Activated naive CD8-positive, alpha-beta T cell treated with anti-CD3 and anti-CD28 coated beads for 36 hours (primary cell): ENCODE measurements at regions not wholly inside any gene's neighbourhood (a gene's known extent, or its start where the extent isn't known, plus 50 kb on each side); places are given as distances from the start of the nearest gene placed in this dataset.
"Not testable (repeated sequence)": the region's sequence is repeated elsewhere in the genome, so short reads cannot be mapped to it uniquely, and the experiment has no call there.

Experiments
- DNase-seq: peaks from one replicate; pipeline ENCODE4 v3.0.0; 2021
- H3K27ac Mint-ChIP-seq: one replicate; pipeline ENCODE4 v1.8.0; 2022; ENCODE audit warnings: mild to moderate bottlenecking, moderate library complexity, mixed read lengths
- H3K27me3 Mint-ChIP-seq: one replicate; pipeline ENCODE4 v1.8.0; 2022; ENCODE audit warnings: mild to moderate bottlenecking, mixed read lengths
- H3K36me3 Mint-ChIP-seq: one replicate; pipeline ENCODE4 v1.8.0; 2021; ENCODE audit warnings: mild to moderate bottlenecking, mixed read lengths
- H3K4me1 Mint-ChIP-seq: one replicate; pipeline ENCODE4 v1.8.0; 2021; ENCODE audit warnings: mixed read lengths
- H3K4me3 Mint-ChIP-seq: one replicate; pipeline ENCODE4 v1.8.0; 2022; ENCODE audit warnings: mild to moderate bottlenecking, moderate library complexity, mixed read lengths
- H3K9me3 Mint-ChIP-seq: one replicate; pipeline ENCODE4 v1.8.0; 2022; ENCODE audit warnings: mixed read lengths

- not testable (repeated sequence) for H3K9me3 Mint-ChIP-seq, H3K4me3 Mint-ChIP-seq, H3K36me3 Mint-ChIP-seq, DNase-seq, H3K27me3 Mint-ChIP-seq, H3K4me1 Mint-ChIP-seq, H3K27ac Mint-ChIP-seq
These were observed 100.9 kb upstream of the ALKAL2 start for GRCh38 chr2:388752-389151.

GRCh38 chr2:387980-388421, 100.1 kb upstream of the ALKAL2 start:
- Mint-ChIP-seq H3K9me3 (no peaks in the 10 kb centered on the region), H3K36me3 (no peaks in the 10 kb centered on the region), H3K27me3 (no peaks in the 10 kb centered on the region), H3K27ac (no peak overlapping the region), H3K4me3 (no peak overlapping the region), H3K4me1 (peaks cover 4% of the 10 kb centered on the region)
- no peak for DNase-seq

- H3K4me1 Mint-ChIP-seq, result peaks cover under 1% of the 10 kb centered on the region
- no peaks in the 10 kb centered on the region for H3K27me3 Mint-ChIP-seq
- H3K4me3 Mint-ChIP-seq, result no peak overlapping the region
- no peaks in the 10 kb centered on the region for H3K9me3 Mint-ChIP-seq
- H3K36me3 Mint-ChIP-seq, result no peaks in the 10 kb centered on the region
- no peak overlapping the region for H3K27ac Mint-ChIP-seq
- DNase-seq, result no peak
These were observed 98.7 kb upstream of the ALKAL2 start for GRCh38 chr2:386406-387103.

DNA sequence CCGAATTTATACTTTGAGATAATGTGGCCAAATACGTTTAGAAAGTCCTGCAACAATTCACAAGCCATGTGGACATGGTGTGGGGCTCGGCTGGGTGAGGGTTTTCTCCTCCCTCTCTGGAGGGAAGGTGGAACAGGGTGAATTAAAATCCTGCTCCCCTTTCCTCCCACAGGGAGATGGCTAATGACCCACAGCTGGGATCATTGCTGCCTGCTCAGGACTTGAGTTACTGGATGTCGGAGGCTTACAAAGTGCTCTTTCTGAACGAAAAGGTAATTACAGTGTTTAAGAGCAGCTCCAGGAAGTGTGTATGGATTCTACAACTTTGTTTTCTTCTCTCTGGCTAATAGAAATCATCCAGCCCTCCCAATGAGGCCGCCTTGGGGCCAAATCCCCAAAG, 97.9 kb upstream of the ALKAL2 start:
- H3K4me3 Mint-ChIP-seq, result no peak overlapping the region
- DNase-seq, result no peak
- no peaks in the 10 kb centered on the region for H3K36me3 Mint-ChIP-seq
- no peaks in the 10 kb centered on the region for H3K4me1 Mint-ChIP-seq
- no peaks in the 10 kb centered on the region for H3K27me3 Mint-ChIP-seq
- no peak overlapping the region for H3K27ac Mint-ChIP-seq
- H3K9me3 Mint-ChIP-seq, result no peaks in the 10 kb centered on the region

DNA sequence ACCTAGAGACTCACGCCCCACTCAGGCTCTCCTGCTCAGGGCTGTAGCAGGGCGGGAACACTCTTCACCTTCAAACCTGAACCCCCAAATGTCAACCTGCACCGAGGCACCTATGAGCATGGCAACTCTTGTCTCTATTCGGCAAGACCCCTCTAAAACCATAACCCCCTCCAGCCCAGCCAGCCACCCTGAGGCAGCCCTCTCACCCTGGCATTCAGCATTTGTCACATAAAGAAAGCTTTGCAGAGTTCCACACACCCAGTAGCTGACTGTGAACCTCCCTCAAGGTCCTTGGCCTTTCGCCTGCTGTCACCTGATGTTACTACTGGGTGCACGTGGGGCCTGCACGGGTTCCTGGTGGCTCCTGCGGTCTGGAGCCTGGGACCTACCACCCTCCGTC, 97.2 kb upstream of the ALKAL2 start:
- no peaks in the 10 kb centered on the region for H3K4me1 Mint-ChIP-seq
- H3K9me3 Mint-ChIP-seq, result no peaks in the 10 kb centered on the region
- H3K36me3 Mint-ChIP-seq, result no peaks in the 10 kb centered on the region
- H3K4me3 Mint-ChIP-seq, result no peak overlapping the region
- DNase-seq, result no peak
- no peak overlapping the region for H3K27ac Mint-ChIP-seq
- H3K27me3 Mint-ChIP-seq, result no peaks in the 10 kb centered on the region

DNA sequence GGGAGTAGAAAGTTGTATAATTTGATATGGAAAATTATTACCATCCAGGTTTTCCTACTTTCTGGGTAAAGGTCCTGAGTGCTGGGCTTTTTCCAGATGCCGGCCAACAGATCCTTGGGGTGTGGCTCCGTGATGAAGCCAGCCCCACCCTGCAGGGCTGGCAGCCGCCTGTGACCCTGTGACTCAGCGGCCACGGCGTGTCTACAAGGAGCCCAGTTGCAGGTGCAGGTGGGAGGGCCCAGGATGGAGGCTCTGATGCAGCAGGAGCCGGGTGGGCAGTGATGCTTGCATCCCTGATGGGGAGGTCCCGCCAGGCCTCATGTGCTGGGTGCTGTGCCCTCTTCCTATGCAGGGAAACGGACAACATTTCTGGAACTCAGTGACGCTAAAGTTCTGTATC, 96.0 kb upstream of the ALKAL2 start:
- Mint-ChIP-seq H3K4me3 (no peak overlapping the region), H3K9me3 (no peaks in the 10 kb centered on the region), H3K27ac (no peak overlapping the region), H3K27me3 (peaks cover 6% of the 10 kb centered on the region), H3K36me3 (no peaks in the 10 kb centered on the region), H3K4me1 (no peaks in the 10 kb centered on the region)
- DNase-seq, result no peak

DNA sequence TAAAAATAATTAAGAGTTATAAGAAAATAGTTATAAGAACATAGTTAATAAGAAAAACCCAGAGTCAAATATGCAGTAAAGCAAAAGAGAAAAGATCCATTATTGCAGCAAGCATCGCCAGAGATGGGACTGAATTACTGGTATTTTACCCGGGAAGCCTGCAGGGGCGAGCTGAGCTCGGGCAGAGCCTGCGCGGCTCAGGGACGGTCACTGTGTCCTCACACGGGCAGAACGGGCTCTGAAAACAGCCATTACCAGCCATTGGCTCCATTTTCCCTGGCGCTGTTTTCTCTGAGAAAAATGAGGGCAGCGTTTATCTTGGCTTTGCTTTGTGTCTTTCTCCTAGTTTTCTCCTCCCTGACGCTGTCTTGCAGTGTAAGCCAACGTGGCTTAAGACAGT, 95.3 kb upstream of the ALKAL2 start:
- H3K36me3 Mint-ChIP-seq, result no peaks in the 10 kb centered on the region
- no peak overlapping the region for H3K4me3 Mint-ChIP-seq
- peaks cover 6% of the 10 kb centered on the region for H3K27me3 Mint-ChIP-seq
- DNase-seq, result no peak
- H3K9me3 Mint-ChIP-seq, result no peaks in the 10 kb centered on the region
- H3K27ac Mint-ChIP-seq, result no peak overlapping the region
- H3K4me1 Mint-ChIP-seq, result no peaks in the 10 kb centered on the region

DNA sequence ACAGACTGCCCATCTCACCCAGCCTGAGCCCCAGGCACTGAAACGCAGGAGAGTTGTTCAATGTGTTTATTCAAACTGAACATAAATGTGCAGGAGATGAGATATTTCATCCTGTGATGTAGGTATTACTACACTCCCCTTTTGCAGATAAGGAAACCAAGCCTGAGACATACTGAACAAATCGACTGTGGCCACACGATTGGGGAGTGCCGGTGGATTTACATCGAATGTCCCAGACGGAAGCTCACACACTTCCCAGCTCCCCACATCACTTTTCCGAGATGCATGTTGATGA, 94.8 kb upstream of the ALKAL2 start:
- Mint-ChIP-seq H3K9me3 (peaks cover 2% of the 10 kb centered on the region), H3K27me3 (peaks cover 6% of the 10 kb centered on the region), H3K27ac (no peak overlapping the region), H3K4me1 (no peaks in the 10 kb centered on the region), H3K4me3 (no peak overlapping the region), H3K36me3 (no peaks in the 10 kb centered on the region)
- no peak for DNase-seq

DNA sequence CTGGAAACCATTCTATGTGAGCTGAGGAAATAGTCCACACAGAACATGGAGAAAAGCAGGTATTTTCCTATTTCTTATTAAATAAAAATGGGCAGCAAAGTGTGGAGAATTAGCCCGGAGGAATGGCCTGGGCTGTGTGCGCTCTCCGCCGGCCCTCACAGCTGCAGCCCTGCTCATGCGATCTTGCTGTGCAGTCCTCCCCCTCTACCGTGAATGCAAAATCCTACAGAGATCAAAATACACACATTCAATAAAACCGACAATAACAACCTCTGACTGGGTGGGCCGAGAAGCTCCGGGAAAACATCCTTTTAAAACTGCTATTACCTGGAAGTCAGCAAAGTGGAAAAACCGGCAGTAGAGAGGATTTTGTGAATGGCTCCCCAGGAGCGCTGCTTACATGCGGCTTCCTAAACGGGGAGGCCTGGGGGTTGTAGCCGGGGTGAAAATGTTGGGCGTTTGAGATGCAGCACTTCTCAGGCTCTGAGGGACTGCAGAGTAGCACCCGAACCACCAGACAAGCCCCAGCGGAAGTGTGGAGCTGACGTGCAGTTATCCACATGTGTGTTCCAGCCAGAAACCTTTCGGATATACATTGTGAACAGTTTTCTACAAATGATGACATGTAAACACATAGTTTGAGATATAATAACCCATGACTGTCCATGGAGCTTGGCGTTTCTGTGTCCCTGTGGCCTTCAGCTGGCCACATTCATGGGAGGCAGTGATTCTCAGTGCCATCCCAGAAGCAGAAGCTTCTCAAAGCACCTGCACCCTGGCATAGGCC, 94.2 kb upstream of the ALKAL2 start:
- no peak for DNase-seq
- H3K27ac Mint-ChIP-seq, result no peak overlapping the region
- H3K36me3 Mint-ChIP-seq, result no peaks in the 10 kb centered on the region
- peaks cover 6% of the 10 kb centered on the region for H3K27me3 Mint-ChIP-seq
- no peaks in the 10 kb centered on the region for H3K4me1 Mint-ChIP-seq
- H3K4me3 Mint-ChIP-seq, result no peak overlapping the region
- peaks cover 8% of the 10 kb centered on the region for H3K9me3 Mint-ChIP-seq

GRCh38 chr2:381181-381580, 93.3 kb upstream of the ALKAL2 start:
- H3K4me3 Mint-ChIP-seq, result no peak overlapping the region
- H3K27ac Mint-ChIP-seq, result no peak overlapping the region
- no peak for DNase-seq
- H3K4me1 Mint-ChIP-seq, result no peaks in the 10 kb centered on the region
- peaks cover 10% of the 10 kb centered on the region for H3K9me3 Mint-ChIP-seq
- H3K27me3 Mint-ChIP-seq, result peaks cover 6% of the 10 kb centered on the region
- no peaks in the 10 kb centered on the region for H3K36me3 Mint-ChIP-seq

GRCh38 chr2:380772-381171, 92.9 kb upstream of the ALKAL2 start:
- H3K36me3 Mint-ChIP-seq, result no peaks in the 10 kb centered on the region
- no peak overlapping the region for H3K27ac Mint-ChIP-seq
- H3K27me3 Mint-ChIP-seq, result peaks cover 6% of the 10 kb centered on the region
- H3K4me3 Mint-ChIP-seq, result no peak overlapping the region
- peaks cover 10% of the 10 kb centered on the region for H3K9me3 Mint-ChIP-seq
- no peak for DNase-seq
- H3K4me1 Mint-ChIP-seq, result no peaks in the 10 kb centered on the region

GRCh38 chr2:380221-380620, 92.3 kb upstream of the ALKAL2 start:
- Mint-ChIP-seq H3K27me3 (peaks cover 6% of the 10 kb centered on the region), H3K27ac (no peak overlapping the region), H3K4me1 (no peaks in the 10 kb centered on the region), H3K36me3 (no peaks in the 10 kb centered on the region), H3K9me3 (peaks cover 10% of the 10 kb centered on the region), H3K4me3 (no peak overlapping the region)
- DNase-seq, result no peak

- H3K4me3 Mint-ChIP-seq, result no peak overlapping the region
- peaks cover 6% of the 10 kb centered on the region for H3K27me3 Mint-ChIP-seq
- peaks cover 10% of the 10 kb centered on the region for H3K9me3 Mint-ChIP-seq
- H3K4me1 Mint-ChIP-seq, result no peaks in the 10 kb centered on the region
- no peak for DNase-seq
- H3K27ac Mint-ChIP-seq, result no peak overlapping the region
- H3K36me3 Mint-ChIP-seq, result no peaks in the 10 kb centered on the region
These were observed 91.9 kb upstream of the ALKAL2 start for GRCh38 chr2:379778-380177.

GRCh38 chr2:378364-378763, 90.5 kb upstream of the ALKAL2 start:
- peaks cover 10% of the 10 kb centered on the region for H3K9me3 Mint-ChIP-seq
- no peaks in the 10 kb centered on the region for H3K4me1 Mint-ChIP-seq
- H3K27me3 Mint-ChIP-seq, result peaks cover 6% of the 10 kb centered on the region
- H3K4me3 Mint-ChIP-seq, result no peak overlapping the region
- H3K36me3 Mint-ChIP-seq, result no peaks in the 10 kb centered on the region
- no peak for DNase-seq
- H3K27ac Mint-ChIP-seq, result no peak overlapping the region

DNA sequence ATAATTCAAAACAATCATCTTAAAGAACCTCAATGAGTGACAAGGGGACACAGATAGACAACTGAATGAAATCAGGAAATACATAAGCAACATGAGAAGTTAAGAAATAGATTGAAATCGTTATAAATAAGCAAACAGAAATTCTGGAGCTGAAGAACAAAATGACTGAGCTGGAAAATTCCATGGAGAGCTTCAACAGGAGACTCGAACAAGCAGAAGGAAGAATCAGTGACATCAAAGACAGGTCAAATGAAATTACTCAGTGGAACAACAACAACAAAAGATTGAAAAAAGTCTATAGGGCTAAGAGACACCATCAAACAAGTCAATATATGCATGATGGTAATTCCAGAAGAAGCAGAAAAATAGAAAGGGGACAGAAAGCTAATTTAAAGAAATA, 89.5 kb upstream of the ALKAL2 start:
- Mint-ChIP-seq H3K9me3 (peaks cover 10% of the 10 kb centered on the region), H3K4me1 (no peaks in the 10 kb centered on the region), H3K4me3 (no peak overlapping the region), H3K36me3 (no peaks in the 10 kb centered on the region), H3K27me3 (peaks cover 10% of the 10 kb centered on the region), H3K27ac (no peak overlapping the region)
- DNase-seq, result no peak

GRCh38 chr2:375956-376307, 88.0 kb upstream of the ALKAL2 start:
- H3K4me3 Mint-ChIP-seq, result no peak overlapping the region

More at GRCh38 chr2:375956-376307, 88.0 kb upstream of the ALKAL2 start:
- Mint-ChIP-seq H3K9me3 (peaks cover 13% of the 10 kb centered on the region), H3K4me1 (no peaks in the 10 kb centered on the region), H3K36me3 (no peaks in the 10 kb centered on the region), H3K27ac (no peak overlapping the region), H3K27me3 (peaks cover 16% of the 10 kb centered on the region)
- DNase-seq, result no peak
